ENCODE measurements at regions not wholly inside any gene's neighbourhood (a gene's known extent, or its start where the extent isn't known, plus 50 kb on each side); places are given as distances from the start of the nearest gene placed in this dataset.

GRCh38 chr5:67289763-67290521 is 93.3 kb upstream of the CD180 start:
- TF ChIP-seq POLR2A (IDR thresholded peaks at IDR 0.05) (no peak), CTCF (IDR thresholded peaks at IDR 0.05) (no peak), POLR2AphosphoS5 (IDR thresholded peaks at IDR 0.05; ENCODE audit: insufficient read depth in 1 of 2, low read depth in 1 of 2) (no peak)

Measured in vagina (tissue), 2 donors.